ENCODE measurements at regions not wholly inside any gene's neighbourhood (a gene's known extent, or its start where the extent isn't known, plus 50 kb on each side); places are given as distances from the start of the nearest gene placed in this dataset.

DNA sequence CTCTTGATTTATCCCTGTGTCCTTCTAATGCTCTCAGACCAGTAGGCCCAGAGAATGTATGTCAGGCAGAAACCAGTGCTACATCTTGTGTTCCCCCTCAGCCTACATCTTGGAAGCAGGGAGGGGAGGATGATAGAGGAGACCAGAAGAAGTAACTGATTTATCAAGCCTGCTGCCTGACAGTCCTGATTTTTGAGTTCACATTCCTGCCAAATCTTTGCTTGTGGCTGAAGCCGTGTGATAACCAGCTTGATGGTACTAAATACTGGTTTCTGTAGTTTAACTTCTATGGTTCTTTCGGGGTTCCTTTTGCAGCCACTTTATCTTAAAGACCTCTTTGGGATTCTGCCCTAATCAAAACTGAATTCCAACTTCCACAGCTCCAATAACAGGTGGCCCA is 59.7 kb upstream of the WDR26 start:
- no peak overlapping the region for H3K27ac ChIP-seq (ENCODE audit: low read depth, low read length, poor library complexity, severe bottlenecking)
- peaks cover 14% of the 10 kb centered on the region for H3K4me1 ChIP-seq (ENCODE audit: insufficient read depth, low read length, poor library complexity, severe bottlenecking)
- intact Hi-C loops (cut with micrococcal nuclease; ENCODE audit: unreplicated experiment) = no loop called here
- no peaks in the 10 kb centered on the region for H3K9me2 ChIP-seq (ENCODE audit: insufficient read depth, low read length)
- peaks cover 14% of the 10 kb centered on the region; the same call in 1 of the 2 replicates for H3K9me3 ChIP-seq (ENCODE audit: low read length)
- H3K36me3 ChIP-seq (ENCODE audit: insufficient read depth, low read length) = no peaks in the 10 kb centered on the region
- no TSS peak for BruUV-seq (replicated peaks)
- ChIA-PET POLR2A (interaction anchor here (0.6 kb wide), 1 partner anchor 30 kb away, joined by 5 read pairs; no protein-coding TSS in a partner anchor), CTCF (ENCODE audit: unreplicated experiment) (no interaction called here)
- TF ChIP-seq, protein P1, sequence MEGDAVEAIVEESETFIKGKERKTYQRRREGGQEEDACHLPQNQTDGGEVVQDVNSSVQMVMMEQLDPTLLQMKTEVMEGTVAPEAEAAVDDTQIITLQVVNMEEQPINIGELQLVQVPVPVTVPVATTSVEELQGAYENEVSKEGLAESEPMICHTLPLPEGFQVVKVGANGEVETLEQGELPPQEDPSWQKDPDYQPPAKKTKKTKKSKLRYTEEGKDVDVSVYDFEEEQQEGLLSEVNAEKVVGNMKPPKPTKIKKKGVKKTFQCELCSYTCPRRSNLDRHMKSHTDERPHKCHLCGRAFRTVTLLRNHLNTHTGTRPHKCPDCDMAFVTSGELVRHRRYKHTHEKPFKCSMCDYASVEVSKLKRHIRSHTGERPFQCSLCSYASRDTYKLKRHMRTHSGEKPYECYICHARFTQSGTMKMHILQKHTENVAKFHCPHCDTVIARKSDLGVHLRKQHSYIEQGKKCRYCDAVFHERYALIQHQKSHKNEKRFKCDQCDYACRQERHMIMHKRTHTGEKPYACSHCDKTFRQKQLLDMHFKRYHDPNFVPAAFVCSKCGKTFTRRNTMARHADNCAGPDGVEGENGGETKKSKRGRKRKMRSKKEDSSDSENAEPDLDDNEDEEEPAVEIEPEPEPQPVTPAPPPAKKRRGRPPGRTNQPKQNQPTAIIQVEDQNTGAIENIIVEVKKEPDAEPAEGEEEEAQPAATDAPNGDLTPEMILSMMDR (conservative IDR thresholded peaks at IDR 0.05; ENCODE audit: low read length) = no peak
- TF ChIP-seq EZH2phosphoT487 (IDR thresholded peaks at IDR 0.05; ENCODE audit: borderline replicate concordance, low read depth, low read length) = no peak
- H3K4me3 ChIP-seq (ENCODE audit: low read depth, low read length, poor library complexity, severe bottlenecking) = no peak overlapping the region
- no peaks in the 10 kb centered on the region for H4K20me1 ChIP-seq (ENCODE audit: insufficient read depth, low read length)
- DNase-seq (ENCODE audit: low spot score) = no peak
- H2AFZ ChIP-seq (ENCODE audit: low read length) = no peak overlapping the region
- H3K79me2 ChIP-seq (ENCODE audit: insufficient read depth, low read depth, low read length) = no peaks in the 10 kb centered on the region
- H3K4me2 ChIP-seq (ENCODE audit: low read length) = no peak overlapping the region

DNA sequence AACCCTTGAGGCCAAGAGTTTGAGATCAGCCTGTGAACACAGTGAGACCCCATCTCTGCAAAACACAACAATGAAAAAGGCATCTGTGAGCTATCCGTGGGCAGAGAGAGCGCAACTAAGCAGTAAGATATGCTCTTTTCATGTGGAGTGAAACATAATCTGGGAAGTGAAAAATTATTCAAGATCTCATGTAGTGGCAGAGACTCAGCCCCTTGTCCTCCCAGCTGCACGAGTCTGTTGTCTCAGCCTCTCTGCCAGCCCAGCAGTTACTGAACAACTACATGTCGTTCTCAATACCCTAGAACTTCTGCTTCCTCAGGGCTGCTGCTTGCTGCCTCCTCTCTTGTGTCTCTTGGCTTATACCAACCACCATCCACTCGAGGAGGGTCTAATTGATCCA is 61.3 kb upstream of the WDR26 start:
- POLR2A ChIA-PET = interaction anchor here (0.6 kb wide), 1 partner anchor 80 kb away, joined by 3 read pairs; no protein-coding TSS in a partner anchor
- no TSS peak for BruUV-seq (replicated peaks)
- Histone ChIP-seq H3K27ac (ENCODE audit: low read depth, low read length, poor library complexity, severe bottlenecking) (no peak overlapping the region), H3K79me2 (ENCODE audit: insufficient read depth, low read depth, low read length) (no peaks in the 10 kb centered on the region), H3K4me2 (ENCODE audit: low read length) (no peak overlapping the region), H3K9me3 (ENCODE audit: low read length) (peaks cover 14% of the 10 kb centered on the region; the same call in 1 of the 2 replicates), H3K4me3 (ENCODE audit: low read depth, low read length, poor library complexity, severe bottlenecking) (no peak overlapping the region), H2AFZ (ENCODE audit: low read length) (no peak overlapping the region), H3K4me1 (ENCODE audit: insufficient read depth, low read length, poor library complexity, severe bottlenecking) (peaks cover 17% of the 10 kb centered on the region), H3K36me3 (ENCODE audit: insufficient read depth, low read length) (no peaks in the 10 kb centered on the region), H3K9me2 (ENCODE audit: insufficient read depth, low read length) (no peaks in the 10 kb centered on the region), H4K20me1 (ENCODE audit: insufficient read depth, low read length) (no peaks in the 10 kb centered on the region)
- TF ChIP-seq, protein P1 (conservative IDR thresholded peaks at IDR 0.05; ENCODE audit: low read length) = no peak
- no peak for TF ChIP-seq EZH2phosphoT487 (IDR thresholded peaks at IDR 0.05; ENCODE audit: borderline replicate concordance, low read depth, low read length)
- no peak for DNase-seq (ENCODE audit: low spot score)
- intact Hi-C loops (cut with micrococcal nuclease; ENCODE audit: unreplicated experiment) = no loop called here
- CTCF ChIA-PET (ENCODE audit: unreplicated experiment) = no interaction called here

DNA sequence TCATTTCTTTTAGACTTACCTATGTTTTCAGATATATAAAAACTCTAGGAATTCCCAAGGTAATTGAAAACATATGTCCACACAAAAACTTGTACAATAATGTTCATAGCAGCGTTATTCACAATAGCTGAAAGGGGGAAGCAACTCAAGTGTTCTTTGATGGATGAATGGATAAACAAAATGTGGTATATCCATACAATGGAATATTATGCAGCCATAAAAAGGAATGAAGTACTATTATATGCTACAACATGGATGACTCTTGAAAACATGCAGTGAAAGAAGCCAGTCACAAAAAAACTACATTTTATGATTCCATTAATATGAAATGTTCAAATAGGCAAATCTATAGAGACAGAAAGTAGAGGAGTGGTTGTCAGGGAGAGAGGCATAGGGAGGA is 62.2 kb upstream of the WDR26 start:
- no peak for DNase-seq (ENCODE audit: low spot score)
- peaks cover 14% of the 10 kb centered on the region; the same call in 1 of the 2 replicates for H3K9me3 ChIP-seq (ENCODE audit: low read length)
- no peaks in the 10 kb centered on the region for H4K20me1 ChIP-seq (ENCODE audit: insufficient read depth, low read length)
- H3K4me3 ChIP-seq (ENCODE audit: low read depth, low read length, poor library complexity, severe bottlenecking) = no peak overlapping the region
- H2AFZ ChIP-seq (ENCODE audit: low read length) = no peak overlapping the region
- ChIA-PET CTCF (ENCODE audit: unreplicated experiment) (no interaction called here), POLR2A (no interaction called here)
- no peak overlapping the region for H3K27ac ChIP-seq (ENCODE audit: low read depth, low read length, poor library complexity, severe bottlenecking)
- no peaks in the 10 kb centered on the region for H3K79me2 ChIP-seq (ENCODE audit: insufficient read depth, low read depth, low read length)
- TF ChIP-seq EZH2phosphoT487 (IDR thresholded peaks at IDR 0.05; ENCODE audit: borderline replicate concordance, low read depth, low read length) = no peak
- TF ChIP-seq, protein P1 (conservative IDR thresholded peaks at IDR 0.05; ENCODE audit: low read length) = no peak
- BruUV-seq (replicated peaks) = no TSS peak
- H3K4me2 ChIP-seq (ENCODE audit: low read length) = no peak overlapping the region
- no peaks in the 10 kb centered on the region for H3K9me2 ChIP-seq (ENCODE audit: insufficient read depth, low read length)
- peaks cover 18% of the 10 kb centered on the region for H3K4me1 ChIP-seq (ENCODE audit: insufficient read depth, low read length, poor library complexity, severe bottlenecking)
- intact Hi-C loops (cut with micrococcal nuclease; ENCODE audit: unreplicated experiment) = no loop called here
- H3K36me3 ChIP-seq (ENCODE audit: insufficient read depth, low read length) = no peaks in the 10 kb centered on the region
